ENCODE measurements at regions not wholly inside any gene's neighbourhood (a gene's known extent, or its start where the extent isn't known, plus 50 kb on each side); places are given as distances from the start of the nearest gene placed in this dataset.

- ChIA-PET CTCF (interaction anchor here (1.3 to 1.9 kb wide), 2 partner anchors 28 to 31 kb away, joined by 3 to 5 read pairs; no protein-coding TSS in a partner anchor), POLR2A (no interaction called here)
- no peak for DNase-seq (ENCODE audit: extremely low spot score)
- TF ChIP-seq CTCF (IDR thresholded peaks at IDR 0.05; ENCODE audit: control extremely low read depth, extremely low read depth, low read depth, missing control alignments) = no peak
These were observed 1089.6 kb upstream of the SORCS1 start for GRCh38 chr10:108254089-108254488.

GRCh38 chr10:108252771-108253170 is 1088.3 kb upstream of the SORCS1 start:
- ChIA-PET POLR2A (no interaction called here), CTCF (interaction anchor here (1.9 kb wide), 1 partner anchor 27 kb away, joined by 5 read pairs; no protein-coding TSS in a partner anchor)
- no peak for DNase-seq (ENCODE audit: extremely low spot score)
- no peak for TF ChIP-seq CTCF (IDR thresholded peaks at IDR 0.05; ENCODE audit: control extremely low read depth, extremely low read depth, low read depth, missing control alignments)

- POLR2A ChIA-PET = no interaction called here
- CTCF ChIA-PET = no interaction called here
- no peak for DNase-seq (ENCODE audit: extremely low spot score)
- no peak for TF ChIP-seq CTCF (IDR thresholded peaks at IDR 0.05; ENCODE audit: control extremely low read depth, extremely low read depth, low read depth, missing control alignments)
These were observed 1086.6 kb upstream of the SORCS1 start for GRCh38 chr10:108250936-108251620.

- POLR2A ChIA-PET = no interaction called here
- CTCF ChIA-PET = interaction anchor here (1.2 to 1.3 kb wide), 2 partner anchors 9 to 10 kb away, joined by 3 read pairs; no protein-coding TSS in a partner anchor
- TF ChIP-seq CTCF (IDR thresholded peaks at IDR 0.05; ENCODE audit: control extremely low read depth, extremely low read depth, low read depth, missing control alignments) = peak; percentile 12
- DNase-seq (ENCODE audit: extremely low spot score) = no peak
These were observed 1085.4 kb upstream of the SORCS1 start for GRCh38 chr10:108249940-108250339.

- DNase-seq (ENCODE audit: extremely low spot score) = no peak
- CTCF ChIA-PET = no interaction called here
- no peak for TF ChIP-seq CTCF (IDR thresholded peaks at IDR 0.05; ENCODE audit: control extremely low read depth, extremely low read depth, low read depth, missing control alignments)
- POLR2A ChIA-PET = no interaction called here
These were observed 1080.1 kb upstream of the SORCS1 start for GRCh38 chr10:108244443-108245228.

GRCh38 chr10:108241166-108241565 is 1076.7 kb upstream of the SORCS1 start:
- ChIA-PET POLR2A (no interaction called here), CTCF (interaction anchor here (1.1 to 1.4 kb wide), 2 partner anchors 9 to 12 kb away, joined by 3 read pairs; no protein-coding TSS in a partner anchor)
- no peak for TF ChIP-seq CTCF (IDR thresholded peaks at IDR 0.05; ENCODE audit: control extremely low read depth, extremely low read depth, low read depth, missing control alignments)
- DNase-seq (ENCODE audit: extremely low spot score) = no peak

Measured in GM10248 (cell line).